NB4 (cell line): ENCODE measurements at regions not wholly inside any gene's neighbourhood (a gene's known extent, or its start where the extent isn't known, plus 50 kb on each side); places are given as distances from the start of the nearest gene placed in this dataset.

Source experiments
- CTCF ChIP-seq: IDR thresholded peaks from one replicate; pipeline ENCODE4 v1.5.1; 2012; ENCODE audit warnings: low read depth, low read length
- POLR2A ChIP-seq: IDR thresholded peaks from 2 replicates; pipeline ENCODE4 v1.6.1; 2011; ENCODE audit warnings: mild to moderate bottlenecking; ENCODE audit not compliant: insufficient read length; ENCODE audit errors: extremely low read depth
- TF ChIP-seq, protein P1 (sequence below): IDR thresholded peaks from 2 replicates; pipeline ENCODE4 v1.6.1; 2011; ENCODE audit warnings: low read depth, low read length

DNA sequence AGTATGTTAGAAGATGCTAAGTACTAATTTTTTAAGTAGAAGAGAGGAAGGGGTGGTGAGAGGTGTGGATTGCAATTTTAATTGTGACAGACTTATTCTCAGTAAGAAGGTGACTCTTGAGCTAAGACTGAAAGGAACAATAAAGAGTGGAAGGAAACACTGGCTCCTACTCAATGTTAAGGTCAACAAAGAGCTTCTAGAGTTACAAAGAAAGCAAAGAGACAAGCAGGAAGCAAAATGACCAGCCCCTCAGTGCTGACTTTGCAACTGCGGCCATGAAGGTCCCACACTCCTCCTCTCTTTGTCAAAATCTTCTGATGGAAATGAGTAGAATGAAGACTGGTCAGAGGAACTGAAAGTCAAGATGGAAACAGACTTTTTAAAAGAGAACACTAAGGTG, 79.9 kb upstream of the FOXI2 start:
- TF ChIP-seq CTCF (no peak), POLR2A (no peak)
- TF ChIP-seq, protein P1, sequence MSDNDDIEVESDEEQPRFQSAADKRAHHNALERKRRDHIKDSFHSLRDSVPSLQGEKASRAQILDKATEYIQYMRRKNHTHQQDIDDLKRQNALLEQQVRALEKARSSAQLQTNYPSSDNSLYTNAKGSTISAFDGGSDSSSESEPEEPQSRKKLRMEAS, result no peak
